NCI-H2171 (cell line): ENCODE measurements at regions not wholly inside any gene's neighbourhood (a gene's known extent, or its start where the extent isn't known, plus 50 kb on each side); places are given as distances from the start of the nearest gene placed in this dataset.
"Not testable (repeated sequence)": the region's sequence is repeated elsewhere in the genome, so short reads cannot be mapped to it uniquely, and the experiment has no call there.

Experiments
- DNase-seq: peaks from one replicate; lab custom pipeline; 2025; lab: John Stamatoyannopoulos, UW

DNA sequence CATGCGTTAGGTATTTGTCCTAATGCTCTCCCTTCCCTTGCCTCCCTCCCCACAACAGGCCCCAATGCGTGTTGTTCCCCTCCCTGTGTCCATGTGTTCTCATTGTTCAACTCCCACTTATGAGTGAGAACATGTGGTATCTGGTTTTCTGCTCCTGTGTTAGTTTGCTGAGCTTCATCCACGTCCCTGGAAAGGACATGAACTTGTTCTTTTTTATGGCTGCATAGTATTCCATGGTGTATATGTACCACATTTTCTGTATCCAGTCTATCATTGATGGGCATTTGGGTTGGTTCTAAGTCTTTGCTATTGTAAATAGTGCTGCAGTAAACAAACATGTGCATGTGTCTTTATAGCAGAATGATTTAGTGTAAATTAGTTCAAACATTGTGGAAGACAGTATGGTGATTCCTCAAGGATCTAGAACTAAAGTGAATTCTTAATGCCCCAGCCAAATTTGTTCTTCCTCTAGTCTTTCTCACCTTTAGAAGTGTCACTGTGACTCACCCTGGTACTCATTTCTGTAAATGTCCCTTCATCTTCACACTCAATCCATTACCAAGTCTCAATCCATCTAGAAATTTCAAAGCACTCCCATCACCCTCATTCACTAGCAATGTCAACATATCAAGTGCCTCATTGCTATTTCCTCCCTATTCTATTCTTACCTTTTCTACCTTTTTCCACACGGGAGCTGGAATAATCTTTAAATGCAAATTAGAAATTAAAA, 123.9 kb downstream of the MREG start:
- DNase-seq: not testable (repeated sequence)

DNA sequence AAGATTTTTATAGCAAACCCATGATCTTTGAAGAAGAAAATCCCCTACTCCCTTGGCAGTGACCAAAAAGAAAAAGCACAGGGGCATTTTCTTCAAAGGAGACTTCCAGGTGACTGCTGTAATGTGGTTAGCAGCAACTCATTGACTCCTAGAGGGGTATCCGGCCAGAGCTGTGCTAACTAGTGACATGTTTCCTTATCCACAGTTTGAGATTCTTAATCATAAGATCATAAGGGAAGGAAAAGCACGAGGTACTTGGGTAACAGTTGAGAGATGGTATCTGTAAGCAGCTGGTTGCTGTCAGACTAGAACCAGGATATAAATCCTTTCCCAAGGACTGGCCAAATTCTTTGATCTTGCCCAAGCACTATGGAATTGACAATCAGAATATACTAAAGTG, 124.7 kb downstream of the MREG start:
- no peak for DNase-seq

GRCh38 chr2:215887303-215887702, 126.0 kb downstream of the MREG start:
- no peak for DNase-seq

GRCh38 chr2:215886022-215886421, 127.3 kb downstream of the MREG start:
- DNase-seq: no peak

- DNase-seq: no peak
These were observed 127.8 kb downstream of the MREG start for GRCh38 chr2:215885536-215885935.

GRCh38 chr2:215884451-215885087, 128.8 kb downstream of the MREG start:
- no peak for DNase-seq

DNA sequence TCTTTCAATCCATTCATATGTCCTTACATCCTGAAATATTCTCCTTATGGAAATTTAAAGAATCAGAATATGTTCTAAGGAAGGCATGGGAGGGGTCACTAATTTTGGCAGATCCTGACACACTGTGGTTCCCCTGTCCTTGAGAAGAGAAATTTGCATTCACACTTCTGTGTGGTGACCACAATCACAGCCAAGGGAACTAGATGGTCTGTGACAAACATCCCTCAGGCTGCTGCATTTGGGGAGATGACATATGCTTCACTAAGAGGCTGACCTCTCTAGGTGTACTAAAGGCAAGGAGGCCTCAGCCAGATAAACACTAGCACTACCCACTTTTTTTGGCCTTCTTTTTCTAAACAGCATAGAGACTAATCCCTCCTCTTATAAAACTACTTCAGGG, 129.6 kb downstream of the MREG start:
- DNase-seq: no peak

DNA sequence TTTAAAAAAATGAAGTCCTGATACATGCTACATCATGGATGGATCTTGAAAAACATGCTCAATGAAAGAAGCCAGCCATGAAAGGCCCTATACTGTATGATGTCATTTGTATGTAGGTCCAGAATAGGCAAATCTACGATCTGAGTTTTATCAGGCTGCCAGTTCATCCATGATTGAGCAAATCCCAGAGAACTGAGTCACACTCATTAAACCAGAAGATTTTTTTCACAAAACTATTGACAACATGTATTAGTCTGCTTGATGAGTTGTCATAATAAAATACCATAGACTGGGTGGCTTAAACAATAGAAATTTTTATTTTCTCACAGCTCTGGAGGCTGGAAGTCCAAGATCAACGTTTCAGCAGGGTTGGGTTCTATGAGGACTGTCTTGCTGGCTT, 130.7 kb downstream of the MREG start:
- no peak for DNase-seq

DNA sequence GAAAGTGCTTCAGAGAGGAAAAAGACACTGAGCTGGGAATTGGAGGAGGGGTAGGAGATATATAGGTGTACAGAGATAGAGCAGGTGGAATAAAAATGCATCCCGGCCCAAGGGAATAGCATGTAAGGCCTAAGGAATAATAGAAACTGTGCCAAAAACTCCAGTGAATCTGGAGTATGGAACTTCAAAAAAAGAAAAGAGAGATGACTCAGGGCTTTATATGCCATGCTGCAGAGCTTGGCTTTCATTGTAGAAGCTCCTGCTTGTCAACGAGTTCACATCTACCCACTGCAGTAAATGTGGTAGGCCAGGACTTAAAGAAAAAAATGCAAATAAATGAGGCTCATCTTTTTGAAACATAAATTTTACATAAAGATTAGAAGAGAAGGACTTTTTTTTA, 131.8 kb downstream of the MREG start:
- DNase-seq: peak; percentile 10

- DNase-seq: peak; percentile 14
These were observed 132.4 kb downstream of the MREG start for GRCh38 chr2:215880970-215881369.

DNA sequence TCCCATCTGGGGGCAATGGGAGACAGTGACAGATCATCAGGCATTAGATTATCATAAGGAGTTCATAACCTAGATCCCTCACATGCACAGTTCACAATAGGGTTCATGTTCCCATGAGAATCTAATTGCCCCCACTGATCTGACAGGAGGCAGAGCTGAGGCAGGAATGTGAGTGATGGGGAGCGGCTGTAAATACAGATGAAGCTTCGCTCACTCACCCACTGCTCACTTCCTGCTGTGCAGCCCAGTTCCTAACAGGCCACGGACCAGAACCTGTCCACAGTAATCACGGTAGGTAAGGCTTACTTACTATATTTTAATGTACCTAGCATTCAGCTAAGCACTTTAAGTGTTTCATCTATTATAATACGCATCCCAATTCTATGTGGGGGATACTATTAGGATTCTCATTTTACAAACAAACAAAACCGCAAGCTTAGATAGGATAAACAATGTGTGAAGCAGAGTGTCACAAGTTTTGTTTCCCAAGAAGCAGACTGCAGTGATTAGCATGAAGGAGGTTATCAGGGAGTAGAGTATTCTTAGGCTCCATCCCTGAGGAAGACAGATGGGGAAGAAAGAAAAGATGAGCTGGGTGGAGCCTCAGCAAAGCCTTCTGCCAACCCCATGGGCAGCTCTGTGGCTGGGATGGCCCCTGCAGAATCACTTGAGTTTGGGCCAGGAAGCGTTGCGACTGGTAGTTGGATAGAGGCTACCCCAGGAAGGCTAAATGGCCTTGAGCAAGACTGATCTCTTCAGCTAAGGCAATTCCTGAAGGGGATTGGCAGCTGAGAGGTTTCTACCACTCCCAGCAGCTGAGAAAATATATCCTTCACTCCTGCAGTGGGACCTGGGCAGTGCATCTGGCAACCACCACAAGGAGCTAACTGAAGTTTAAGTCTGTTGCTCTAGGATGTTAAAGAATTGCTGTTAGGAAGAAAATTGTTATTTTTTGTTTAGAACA, 133.1 kb downstream of the MREG start:
- DNase-seq: no peak

DNA sequence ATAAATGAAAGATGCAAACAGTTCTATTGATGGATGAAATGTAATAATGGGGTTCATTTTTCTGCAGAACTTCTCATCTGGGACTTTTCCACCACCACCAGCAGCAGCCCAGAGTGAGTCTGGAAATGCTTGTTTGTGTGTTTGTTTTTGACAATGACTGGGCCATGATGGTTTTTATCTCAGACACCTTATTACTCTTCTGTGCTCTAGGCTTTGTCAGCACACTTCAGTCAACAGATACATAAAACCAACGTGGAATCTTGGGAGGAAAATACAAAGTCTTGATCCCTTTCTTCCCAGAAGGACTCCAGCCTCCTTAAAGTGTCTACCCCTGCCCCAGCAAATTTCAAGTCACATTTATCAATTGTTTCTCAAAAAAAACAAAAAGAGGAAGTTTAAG, 134.0 kb downstream of the MREG start:
- DNase-seq: no peak

DNA sequence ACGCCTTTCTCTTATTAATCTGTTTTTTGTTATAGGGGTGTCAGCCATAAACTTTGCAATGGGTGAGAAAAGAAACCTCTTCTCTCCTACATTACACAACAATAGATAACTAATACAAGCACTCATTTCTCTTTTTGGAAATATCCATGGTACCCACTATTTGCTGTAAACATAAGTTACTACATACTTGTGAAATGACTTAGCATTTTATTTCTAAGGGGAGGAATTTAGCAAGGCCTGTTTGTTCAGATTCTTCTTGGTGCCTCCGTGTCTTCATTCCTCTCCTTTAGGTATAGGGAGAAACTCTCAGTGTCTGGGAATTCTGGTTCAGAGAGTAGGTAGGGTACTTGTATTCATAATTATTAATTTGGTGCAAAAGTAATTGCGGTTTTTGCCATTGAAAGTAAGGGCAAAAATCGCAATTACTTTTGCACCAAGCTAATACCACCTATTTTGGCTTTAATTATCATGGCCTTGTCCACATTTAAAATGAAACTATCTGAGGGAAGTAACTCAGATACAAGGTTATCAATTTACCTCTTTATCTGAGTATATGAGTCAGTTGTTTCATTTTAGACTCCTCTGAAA, 134.8 kb downstream of the MREG start:
- no peak for DNase-seq

GRCh38 chr2:215876937-215877238, 136.5 kb downstream of the MREG start:
- no peak for DNase-seq

GRCh38 chr2:215876139-215876936, 137.0 kb downstream of the MREG start:
- DNase-seq: no peak

GRCh38 chr2:215874418-215874817, 138.9 kb downstream of the MREG start:
- DNase-seq: no peak

DNA sequence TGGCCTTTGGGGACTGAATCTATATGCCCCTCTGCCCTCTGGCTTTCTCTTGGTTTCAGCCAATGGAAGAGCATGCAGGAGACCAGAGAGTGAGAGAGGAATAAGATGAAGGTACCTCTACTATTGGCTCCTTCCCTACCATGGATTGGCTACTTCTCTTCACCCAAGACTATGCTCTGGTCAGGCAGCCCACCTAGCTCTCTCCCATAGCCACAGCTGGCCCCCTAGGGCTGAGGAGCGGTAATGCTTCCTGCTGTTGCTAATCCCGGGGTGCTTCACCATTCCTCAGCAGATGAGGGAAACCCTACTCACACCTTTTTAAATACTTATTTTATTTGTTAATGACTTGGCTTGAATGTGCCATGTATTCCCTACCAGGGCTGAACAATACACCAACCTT, 142.4 kb downstream of the MREG start:
- no peak for DNase-seq

DNA sequence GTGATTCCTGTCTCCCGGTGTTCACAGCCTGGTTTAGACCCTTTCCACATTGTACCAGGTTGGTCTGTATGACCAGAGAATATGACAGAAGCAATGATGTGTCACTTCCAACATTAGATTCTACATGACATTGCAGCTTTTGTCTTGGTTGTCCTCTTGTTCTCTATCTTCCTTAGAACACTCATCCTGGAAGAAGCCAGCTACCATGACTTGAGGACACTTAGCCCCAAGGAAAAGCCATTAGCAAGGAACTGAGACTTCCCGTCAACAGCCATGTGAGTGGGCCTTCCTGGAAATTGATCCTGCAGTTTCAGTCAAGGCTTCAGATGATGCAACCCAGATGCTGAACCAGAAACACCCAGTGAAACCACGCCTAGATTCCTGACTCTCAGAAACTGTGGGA, 143.3 kb downstream of the MREG start:
- DNase-seq: no peak

DNA sequence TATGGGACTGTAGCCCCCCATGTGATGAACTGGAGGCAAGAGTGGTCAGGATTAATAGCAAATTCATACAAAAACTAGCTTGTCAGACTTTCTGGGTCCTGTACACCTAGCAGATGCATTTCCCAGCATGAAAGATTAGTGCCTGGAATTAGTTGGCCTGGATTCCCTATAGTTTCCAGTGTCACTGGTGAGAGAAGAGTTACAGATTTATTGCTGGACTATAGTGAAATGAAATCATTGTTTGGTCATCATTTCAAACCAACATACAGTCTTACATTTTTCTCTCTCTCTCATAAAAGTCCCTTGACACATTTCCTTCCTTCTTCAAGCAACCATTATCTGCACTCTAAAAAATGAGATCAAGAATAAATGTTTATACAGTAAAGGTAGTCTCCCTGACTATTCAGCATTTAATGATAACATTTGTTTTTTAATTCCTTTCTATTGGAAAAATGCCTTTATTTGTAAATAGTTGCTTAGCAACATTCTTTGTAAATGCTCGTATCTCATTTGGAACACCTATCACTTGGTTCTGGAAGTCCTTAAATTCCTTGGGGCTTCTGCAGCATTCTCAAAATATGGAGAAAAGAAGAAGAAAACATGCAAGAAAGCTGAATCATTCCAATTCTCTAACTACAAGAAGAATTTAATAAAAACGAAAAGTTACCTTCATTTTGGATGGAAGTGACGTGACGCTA, 144.4 kb downstream of the MREG start:
- DNase-seq: no peak

GRCh38 chr2:215866606-215867005, 146.7 kb downstream of the MREG start:
- no peak for DNase-seq

- DNase-seq: no peak
These were observed 149.7 kb downstream of the MREG start for GRCh38 chr2:215863687-215864086.
